Chondrocyte (in vitro differentiated cells): ENCODE measurements at regions not wholly inside any gene's neighbourhood (a gene's known extent, or its start where the extent isn't known, plus 50 kb on each side); places are given as distances from the start of the nearest gene placed in this dataset.
"Not testable (repeated sequence)": the region's sequence is repeated elsewhere in the genome, so short reads cannot be mapped to it uniquely, and the experiment has no call there.

Experiments used
- DNase-seq: peaks from one replicate; pipeline ENCODE4 v3.0.0; 2021; ENCODE audit warnings: mixed read lengths, low spot score
- H3K27ac Mint-ChIP-seq: one replicate; pipeline ENCODE4 v1.8.0; 2021; ENCODE audit warnings: mild to moderate bottlenecking, moderate library complexity, mixed read lengths; ENCODE audit not compliant: unreplicated experiment
- H3K27me3 Mint-ChIP-seq: 2 replicates; pipeline ENCODE4 v1.8.0; 2021; ENCODE audit warnings: low read depth, mixed read lengths
- H3K36me3 Mint-ChIP-seq: 2 replicates; pipeline ENCODE4 v1.8.0; 2021; ENCODE audit warnings: low read depth, mixed read lengths
- H3K4me1 Mint-ChIP-seq: 2 replicates; pipeline ENCODE4 v1.8.0; 2021; ENCODE audit warnings: low read depth, mild to moderate bottlenecking, mixed read lengths
- H3K4me3 Mint-ChIP-seq: one replicate; pipeline ENCODE4 v1.8.0; 2021; ENCODE audit warnings: mild to moderate bottlenecking, moderate library complexity, mixed read lengths; ENCODE audit not compliant: unreplicated experiment
- H3K9me3 Mint-ChIP-seq: 2 replicates; pipeline ENCODE4 v1.8.0; 2021; ENCODE audit warnings: low read depth, mixed read lengths
- CTCF ChIP-seq: fragments of 200-600 bp; sonication (generic); IDR thresholded peaks from 2 replicates; pipeline ENCODE4 v1.5.0; 2021; ENCODE audit warnings: antibody characterized with exemption, mild to moderate bottlenecking, moderate library complexity

GRCh38 chr7:81234896-81235295 is 316.0 kb upstream of the SEMA3C start:
- TF ChIP-seq CTCF, result no peak
- no peaks in the 10 kb centered on the region for H3K4me1 Mint-ChIP-seq
- peaks cover 1% of the 10 kb centered on the region for H3K27me3 Mint-ChIP-seq
- H3K4me3 Mint-ChIP-seq, result no peak overlapping the region
- DNase-seq, result no peak
- no peak overlapping the region for H3K27ac Mint-ChIP-seq
- no peaks in the 10 kb centered on the region for H3K36me3 Mint-ChIP-seq
- H3K9me3 Mint-ChIP-seq, result no peaks in the 10 kb centered on the region

GRCh38 chr7:81233208-81233940 is 314.5 kb upstream of the SEMA3C start:
- no peak overlapping the region for H3K4me3 Mint-ChIP-seq
- H3K4me1 Mint-ChIP-seq, result no peaks in the 10 kb centered on the region
- H3K36me3 Mint-ChIP-seq, result no peaks in the 10 kb centered on the region
- no peak for DNase-seq
- no peaks in the 10 kb centered on the region for H3K9me3 Mint-ChIP-seq
- H3K27me3 Mint-ChIP-seq, result peaks cover 2% of the 10 kb centered on the region
- no peak for TF ChIP-seq CTCF
- H3K27ac Mint-ChIP-seq, result no peak overlapping the region

GRCh38 chr7:81232084-81232799 is 313.4 kb upstream of the SEMA3C start:
- TF ChIP-seq CTCF, result no peak
- H3K36me3 Mint-ChIP-seq, result no peaks in the 10 kb centered on the region
- peaks cover 2% of the 10 kb centered on the region for H3K27me3 Mint-ChIP-seq
- H3K9me3 Mint-ChIP-seq, result no peaks in the 10 kb centered on the region
- H3K4me3 Mint-ChIP-seq, result no peak overlapping the region
- H3K4me1 Mint-ChIP-seq, result no peaks in the 10 kb centered on the region
- no peak overlapping the region for H3K27ac Mint-ChIP-seq
- DNase-seq, result peak; percentile 89

GRCh38 chr7:81231301-81231838 is 312.5 kb upstream of the SEMA3C start:
- Mint-ChIP-seq H3K4me3 (no peak overlapping the region), H3K27me3 (peaks cover 2% of the 10 kb centered on the region), H3K36me3 (no peaks in the 10 kb centered on the region), H3K27ac (no peak overlapping the region), H3K9me3 (no peaks in the 10 kb centered on the region), H3K4me1 (no peaks in the 10 kb centered on the region)
- TF ChIP-seq CTCF, result no peak
- DNase-seq, result no peak

- Mint-ChIP-seq H3K9me3 (peaks cover 17% of the 10 kb centered on the region), H3K4me1 (peaks cover 4% of the 10 kb centered on the region), H3K27me3 (peaks cover 2% of the 10 kb centered on the region), H3K36me3 (peaks cover 8% of the 10 kb centered on the region), H3K27ac (no peak overlapping the region), H3K4me3 (no peak overlapping the region)
- DNase-seq, result no peak
- no peak for TF ChIP-seq CTCF
Observed at GRCh38 chr7:81226234-81226633, 307.4 kb upstream of the SEMA3C start.

- not testable (repeated sequence) for H3K27me3 Mint-ChIP-seq, H3K36me3 Mint-ChIP-seq, H3K4me1 Mint-ChIP-seq, H3K27ac Mint-ChIP-seq, DNase-seq, H3K4me3 Mint-ChIP-seq
- peaks cover 17% of the 10 kb centered on the region for H3K9me3 Mint-ChIP-seq
Observed at GRCh38 chr7:81222692-81223091, 303.8 kb upstream of the SEMA3C start.
